ENCODE measurements at regions not wholly inside any gene's neighbourhood (a gene's known extent, or its start where the extent isn't known, plus 50 kb on each side); places are given as distances from the start of the nearest gene placed in this dataset.

GRCh38 chr4:171553961-171554360, 259.2 kb upstream of the GALNTL6 start:
- 73 to 83% methylated on average over 5 of the region's 5 CpGs for WGBS, 2 donors
- ATAC-seq (no peak), DNase-seq (no peak)
- Histone ChIP-seq H3K9me3 (peaks cover 0 to 6% (median 0%) of the 10 kb centered on the region in 11 donors), H3K27ac (no peak overlapping the region), H3K27me3 (no peaks in the 10 kb centered on the region), H3K4me1 (no peaks in the 10 kb centered on the region), H3K36me3 (no peaks in the 10 kb centered on the region), H3K4me3 (no peak overlapping the region)
- intact Hi-C loops (cut with DNase I), result no loop called here
- no peak for TF ChIP-seq CTCF (IDR thresholded peaks at IDR 0.05)

- Histone ChIP-seq H3K4me1 (no peaks in the 10 kb centered on the region), H3K27ac (no peak overlapping the region), H3K4me3 (no peak overlapping the region), H3K27me3 (no peaks in the 10 kb centered on the region), H3K36me3 (no peaks in the 10 kb centered on the region), H3K9me3 (peaks cover 0 to 3% (median 0%) of the 10 kb centered on the region in 11 donors)
- ATAC-seq (no peak), DNase-seq (no peak)
- intact Hi-C loops (cut with DNase I), result no loop called here
- TF ChIP-seq CTCF (IDR thresholded peaks at IDR 0.05), result no peak
- WGBS, 2 donors, result 64% methylated on average over 2 of the region's 2 CpGs
These were observed 270.6 kb upstream of the GALNTL6 start for GRCh38 chr4:171542640-171543039.

GRCh38 chr4:171538601-171539100, 274.6 kb upstream of the GALNTL6 start:
- H3K9me3 ChIP-seq, result peaks cover 0 to 2% (median 0%) of the 10 kb centered on the region in 11 donors
- 26 to 37% methylated on average over 1 of the region's 1 CpG for WGBS, 2 donors
- H3K27me3 ChIP-seq, result no peaks in the 10 kb centered on the region
- no peak overlapping the region for H3K4me3 ChIP-seq
- no peaks in the 10 kb centered on the region for H3K36me3 ChIP-seq
- TF ChIP-seq CTCF (IDR thresholded peaks at IDR 0.05), result no peak
- intact Hi-C loops (cut with DNase I), result no loop called here
- no peaks in the 10 kb centered on the region for H3K4me1 ChIP-seq
- ATAC-seq (no peak), DNase-seq (no peak)
- H3K27ac ChIP-seq, result no peak overlapping the region

- intact Hi-C loops (cut with DNase I), result no loop called here
- ATAC-seq (no peak), DNase-seq (no peak)
- Histone ChIP-seq H3K36me3 (no peaks in the 10 kb centered on the region), H3K27ac (no peak overlapping the region), H3K4me1 (no peaks in the 10 kb centered on the region), H3K9me3 (peaks cover 0 to 4% (median 0%) of the 10 kb centered on the region in 11 donors), H3K4me3 (no peak overlapping the region), H3K27me3 (no peaks in the 10 kb centered on the region)
- no peak for TF ChIP-seq CTCF (IDR thresholded peaks at IDR 0.05)
- 72 to 75% methylated on average over 1 of the region's 1 CpG for WGBS, 2 donors
These were observed 278.8 kb upstream of the GALNTL6 start for GRCh38 chr4:171534391-171534790.

All from heart right ventricle (tissue), 16 donors.